ENCODE measurements at regions not wholly inside any gene's neighbourhood (a gene's known extent, or its start where the extent isn't known, plus 50 kb on each side); places are given as distances from the start of the nearest gene placed in this dataset.

DNA sequence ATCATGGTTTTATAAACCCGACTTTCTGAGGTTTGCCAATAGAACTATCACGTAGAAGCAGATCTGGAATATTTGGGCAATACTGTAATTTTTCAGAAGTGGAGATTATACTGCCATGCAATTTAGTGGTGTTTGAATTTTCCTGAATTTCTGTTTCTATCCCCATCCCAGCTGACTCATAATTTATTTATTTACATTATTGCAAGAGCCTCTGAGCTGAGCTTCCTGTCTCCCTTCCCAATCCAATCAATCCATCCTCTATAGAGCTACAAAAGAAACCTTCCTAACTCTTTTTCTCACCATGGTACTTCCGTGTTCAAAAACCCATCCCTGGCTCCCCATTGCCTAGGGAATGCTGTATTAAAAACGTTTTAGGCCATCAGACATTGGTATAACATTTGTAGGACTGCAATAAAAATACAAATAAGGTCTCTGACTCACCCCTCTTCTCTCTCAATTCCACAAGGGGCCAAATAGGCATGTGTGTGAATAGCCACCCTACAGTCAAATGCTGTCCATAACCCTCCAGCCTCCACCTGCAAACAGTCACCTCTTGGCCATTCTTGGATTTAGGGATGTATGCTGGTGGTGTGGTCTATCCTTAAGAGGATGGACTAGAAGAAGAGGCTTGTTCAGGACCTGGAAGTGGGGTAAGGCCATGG lies 190.7 kb downstream of the CD47 start:
- no CpG with 5 or more reads among the region's 4 CpGs for WGBS (ENCODE audit: extremely low coverage, insufficient coverage, insufficient read length)
- Histone ChIP-seq H3K4me3 (ENCODE audit: low read depth, low read length) (no peak overlapping the region), H2BK5ac (ENCODE audit: low read depth, low read length, poor library complexity) (no peak overlapping the region), H3K4me2 (ENCODE audit: low read length) (no peak overlapping the region), H4K8ac (ENCODE audit: low read depth, low read length) (no peak overlapping the region), H3K9ac (ENCODE audit: low read length) (no peak overlapping the region), H2BK12ac (ENCODE audit: low read length) (no peak overlapping the region), H4K91ac (ENCODE audit: low read depth, low read length) (no peak overlapping the region), H3K18ac (ENCODE audit: low read length) (no peak overlapping the region), H3K9me3 (ENCODE audit: insufficient read depth, low read depth, low read length) (no peaks in the 10 kb centered on the region), H2AFZ (ENCODE audit: insufficient read depth, low read length, poor library complexity) (no peak overlapping the region), H2AK5ac (ENCODE audit: low read length) (no peak overlapping the region), H3K27ac (ENCODE audit: low read depth, low read length) (no peak overlapping the region), H3K79me1 (ENCODE audit: low read length) (no peaks in the 10 kb centered on the region), H3K27me3 (ENCODE audit: insufficient read depth, low read length) (no peaks in the 10 kb centered on the region), H3K4me1 (ENCODE audit: control insufficient read depth in 1 of 2, insufficient read depth in 2 of 2, low read length in 2 of 2) (no peaks in the 10 kb centered on the region), H3K4ac (ENCODE audit: low read depth, low read length) (no peak overlapping the region), H3K36me3 (ENCODE audit: control insufficient read depth in 1 of 2, insufficient read depth in 2 of 2, low read length in 2 of 2) (no peaks in the 10 kb centered on the region), H4K12ac (ENCODE audit: low read depth, low read length) (no peak overlapping the region), H3K14ac (ENCODE audit: low read length) (no peak overlapping the region), H2BK120ac (ENCODE audit: insufficient read depth, low read length, poor library complexity) (no peak overlapping the region), H3K23ac (ENCODE audit: low read length) (no peak overlapping the region), H3K79me2 (ENCODE audit: control insufficient read depth, insufficient read depth, low read length, poor library complexity) (no peaks in the 10 kb centered on the region)
- DNase-seq: no peak

DNA sequence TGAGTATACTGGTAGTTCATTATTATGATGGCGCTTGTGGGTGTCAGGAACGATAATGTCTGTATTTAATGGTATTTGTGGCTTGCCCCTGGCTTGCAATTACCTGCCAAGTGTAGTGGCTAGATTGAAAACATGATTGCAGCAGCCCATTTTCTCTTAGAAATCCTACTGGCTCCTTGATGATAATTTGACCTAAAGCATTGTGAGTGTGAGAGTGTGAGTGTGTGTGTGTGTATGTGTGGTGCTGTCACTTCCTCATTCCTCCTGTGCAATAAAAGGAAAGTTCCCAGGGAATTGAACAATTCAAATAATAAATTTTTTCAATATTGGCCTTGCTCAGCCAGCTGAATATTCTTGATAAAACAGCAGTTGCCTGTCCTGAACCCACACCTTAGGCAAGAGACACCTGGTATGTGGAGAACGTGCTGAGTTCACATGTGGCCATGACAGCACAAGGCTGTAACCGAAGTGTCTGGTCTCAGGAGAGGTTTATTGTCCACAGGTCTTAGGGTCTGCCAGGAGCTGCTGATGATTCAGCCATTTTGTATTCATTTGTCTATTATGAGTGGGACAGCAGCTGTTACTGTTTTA lies 193.3 kb downstream of the CD47 start:
- peaks cover 2 to 6% of the 10 kb centered on the region in 2 experiments for H3K4me1 ChIP-seq (ENCODE audit: control insufficient read depth in 1 of 2, insufficient read depth in 2 of 2, low read length in 2 of 2)
- H3K14ac ChIP-seq (ENCODE audit: low read length): no peak overlapping the region
- no peaks in the 10 kb centered on the region for H3K9me3 ChIP-seq (ENCODE audit: insufficient read depth, low read depth, low read length)
- WGBS (ENCODE audit: extremely low coverage, insufficient coverage, insufficient read length): no CpG with 5 or more reads among the region's 4 CpGs
- H2BK120ac ChIP-seq (ENCODE audit: insufficient read depth, low read length, poor library complexity): no peak overlapping the region
- H3K4ac ChIP-seq (ENCODE audit: low read depth, low read length): no peak overlapping the region
- no peak overlapping the region for H2AK5ac ChIP-seq (ENCODE audit: low read length)
- H2AFZ ChIP-seq (ENCODE audit: insufficient read depth, low read length, poor library complexity): no peak overlapping the region
- no peak overlapping the region for H3K9ac ChIP-seq (ENCODE audit: low read length)
- H4K12ac ChIP-seq (ENCODE audit: low read depth, low read length): no peak overlapping the region
- no peak overlapping the region for H3K23ac ChIP-seq (ENCODE audit: low read length)
- no peak overlapping the region for H3K27ac ChIP-seq (ENCODE audit: low read depth, low read length)
- peak; percentile 61 to 68 for DNase-seq
- no peak overlapping the region for H3K4me3 ChIP-seq (ENCODE audit: low read depth, low read length)
- H3K79me2 ChIP-seq (ENCODE audit: control insufficient read depth, insufficient read depth, low read length, poor library complexity): no peaks in the 10 kb centered on the region
- H3K36me3 ChIP-seq (ENCODE audit: control insufficient read depth in 1 of 2, insufficient read depth in 2 of 2, low read length in 2 of 2): no peaks in the 10 kb centered on the region
- H4K8ac ChIP-seq (ENCODE audit: low read depth, low read length): no peak overlapping the region
- no peaks in the 10 kb centered on the region for H3K27me3 ChIP-seq (ENCODE audit: insufficient read depth, low read length)
- H2BK5ac ChIP-seq (ENCODE audit: low read depth, low read length, poor library complexity): no peak overlapping the region
- no peak overlapping the region for H3K4me2 ChIP-seq (ENCODE audit: low read length)
- H4K91ac ChIP-seq (ENCODE audit: low read depth, low read length): no peak overlapping the region
- H3K79me1 ChIP-seq (ENCODE audit: low read length): peaks cover 2% of the 10 kb centered on the region
- H3K18ac ChIP-seq (ENCODE audit: low read length): no peak overlapping the region
- no peak overlapping the region for H2BK12ac ChIP-seq (ENCODE audit: low read length)

DNA sequence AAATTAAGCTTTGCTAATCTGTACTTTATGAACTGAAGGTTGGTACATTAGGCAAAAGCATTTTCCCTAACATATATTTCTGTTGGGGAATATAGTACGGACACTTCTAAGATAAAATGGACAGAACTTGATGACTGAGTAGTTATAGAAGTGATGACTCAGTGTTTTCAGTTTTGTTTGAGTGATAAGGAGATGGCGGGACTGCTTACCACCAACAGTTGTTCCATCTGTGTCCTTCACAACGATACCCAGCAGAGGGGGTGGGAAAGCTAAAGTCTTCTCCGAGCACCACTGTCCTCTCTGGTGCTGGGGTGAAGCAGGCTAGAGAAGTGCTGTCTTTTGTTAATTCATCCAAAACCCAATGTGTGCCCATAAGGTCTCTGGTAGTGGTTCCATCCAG lies 195.8 kb downstream of the CD47 start:
- DNase-seq: no peak
- Histone ChIP-seq H3K9me3 (ENCODE audit: insufficient read depth, low read depth, low read length) (no peaks in the 10 kb centered on the region), H3K27ac (ENCODE audit: low read depth, low read length) (no peak overlapping the region), H2BK5ac (ENCODE audit: low read depth, low read length, poor library complexity) (no peak overlapping the region), H3K79me2 (ENCODE audit: control insufficient read depth, insufficient read depth, low read length, poor library complexity) (no peaks in the 10 kb centered on the region), H2AFZ (ENCODE audit: insufficient read depth, low read length, poor library complexity) (no peak overlapping the region), H3K4ac (ENCODE audit: low read depth, low read length) (no peak overlapping the region), H4K8ac (ENCODE audit: low read depth, low read length) (no peak overlapping the region), H3K4me2 (ENCODE audit: low read length) (no peak overlapping the region), H4K12ac (ENCODE audit: low read depth, low read length) (no peak overlapping the region), H3K23ac (ENCODE audit: low read length) (no peak overlapping the region), H2BK12ac (ENCODE audit: low read length) (no peak overlapping the region), H3K14ac (ENCODE audit: low read length) (no peak overlapping the region), H3K36me3 (ENCODE audit: control insufficient read depth in 1 of 2, insufficient read depth in 2 of 2, low read length in 2 of 2) (no peaks in the 10 kb centered on the region), H3K27me3 (ENCODE audit: insufficient read depth, low read length) (no peaks in the 10 kb centered on the region), H3K4me1 (ENCODE audit: control insufficient read depth in 1 of 2, insufficient read depth in 2 of 2, low read length in 2 of 2) (peaks cover 2 to 6% of the 10 kb centered on the region in 2 experiments), H3K18ac (ENCODE audit: low read length) (no peak overlapping the region), H4K91ac (ENCODE audit: low read depth, low read length) (peak overlapping the region; percentile 27), H3K4me3 (ENCODE audit: low read depth, low read length) (no peak overlapping the region), H3K79me1 (ENCODE audit: low read length) (peaks cover 2% of the 10 kb centered on the region), H3K9ac (ENCODE audit: low read length) (no peak overlapping the region), H2AK5ac (ENCODE audit: low read length) (no peak overlapping the region), H2BK120ac (ENCODE audit: insufficient read depth, low read length, poor library complexity) (no peak overlapping the region)
- WGBS (ENCODE audit: extremely low coverage, insufficient coverage, insufficient read length): no CpG with 5 or more reads among the region's 4 CpGs

DNA sequence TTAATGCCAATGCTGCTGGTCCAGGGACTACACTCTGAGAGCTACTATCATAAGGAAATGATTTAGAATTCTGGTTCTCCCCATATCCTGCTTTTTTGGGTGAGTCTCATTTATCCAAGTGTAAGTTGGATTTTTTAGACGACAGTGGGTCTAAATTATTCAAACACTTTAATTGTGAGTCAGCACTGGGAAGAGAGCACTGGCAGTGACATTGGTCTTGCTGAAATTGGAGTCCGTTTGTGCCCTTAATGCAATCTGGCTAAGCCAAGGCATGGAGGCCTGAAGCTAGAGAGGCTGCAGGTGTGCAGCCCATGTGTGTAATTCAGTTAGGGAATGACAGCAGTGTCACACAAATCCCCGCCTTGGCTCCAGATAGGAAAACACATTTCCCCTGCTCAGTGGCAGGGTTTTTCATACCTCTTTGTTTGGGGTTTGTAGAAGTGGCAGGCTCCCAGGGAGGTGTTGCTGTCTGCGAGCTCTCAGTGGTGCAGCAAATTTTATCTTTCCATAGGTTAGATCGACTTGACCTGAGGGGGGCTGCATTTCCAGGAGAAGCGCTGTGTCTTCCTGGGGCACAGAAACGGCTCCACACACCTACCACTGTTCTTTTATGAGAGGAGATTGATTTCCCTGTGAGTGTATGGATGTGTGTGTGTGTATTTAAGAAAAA lies 197.7 kb downstream of the CD47 start:
- Histone ChIP-seq H3K79me2 (ENCODE audit: control insufficient read depth, insufficient read depth, low read length, poor library complexity) (no peaks in the 10 kb centered on the region), H2AK5ac (ENCODE audit: low read length) (peak overlapping the region; percentile 62), H2BK120ac (ENCODE audit: insufficient read depth, low read length, poor library complexity) (peak overlapping the region; percentile 11)

More for the DNA sequence above, 197.7 kb downstream of the CD47 start:
- no peak overlapping the region for H3K9ac ChIP-seq (ENCODE audit: low read length)
- peaks cover 2 to 6% of the 10 kb centered on the region in 2 experiments for H3K4me1 ChIP-seq (ENCODE audit: control insufficient read depth in 1 of 2, insufficient read depth in 2 of 2, low read length in 2 of 2)
- H3K9me3 ChIP-seq (ENCODE audit: insufficient read depth, low read depth, low read length): no peaks in the 10 kb centered on the region
- WGBS (ENCODE audit: extremely low coverage, insufficient coverage, insufficient read length): no CpG with 5 or more reads among the region's 7 CpGs
- H4K12ac ChIP-seq (ENCODE audit: low read depth, low read length): no peak overlapping the region
- peak overlapping the region; percentile 11 for H4K91ac ChIP-seq (ENCODE audit: low read depth, low read length)
- no peak overlapping the region for H3K4me2 ChIP-seq (ENCODE audit: low read length)
- H3K79me1 ChIP-seq (ENCODE audit: low read length): peaks cover 2% of the 10 kb centered on the region
- H3K4me3 ChIP-seq (ENCODE audit: low read depth, low read length): no peak overlapping the region
- H3K27ac ChIP-seq (ENCODE audit: low read depth, low read length): no peak overlapping the region
- peak overlapping the region; percentile 58 for H2BK12ac ChIP-seq (ENCODE audit: low read length)
- DNase-seq: no peak
- no peak overlapping the region for H3K23ac ChIP-seq (ENCODE audit: low read length)
- no peaks in the 10 kb centered on the region for H3K36me3 ChIP-seq (ENCODE audit: control insufficient read depth in 1 of 2, insufficient read depth in 2 of 2, low read length in 2 of 2)
- H2AFZ ChIP-seq (ENCODE audit: insufficient read depth, low read length, poor library complexity): no peak overlapping the region
- H3K4ac ChIP-seq (ENCODE audit: low read depth, low read length): no peak overlapping the region
- no peaks in the 10 kb centered on the region for H3K27me3 ChIP-seq (ENCODE audit: insufficient read depth, low read length)
- no peak overlapping the region for H2BK5ac ChIP-seq (ENCODE audit: low read depth, low read length, poor library complexity)
- no peak overlapping the region for H4K8ac ChIP-seq (ENCODE audit: low read depth, low read length)
- no peak overlapping the region for H3K14ac ChIP-seq (ENCODE audit: low read length)
- H3K18ac ChIP-seq (ENCODE audit: low read length): no peak overlapping the region

Measured in trophoblast cell (in vitro differentiated cells and primary cell).